ENCODE measurements at regions not wholly inside any gene's neighbourhood (a gene's known extent, or its start where the extent isn't known, plus 50 kb on each side); places are given as distances from the start of the nearest gene placed in this dataset.
A peak's percentile ranks its signal among the peaks of the same experiment; 100 is the strongest.

GRCh38 chr5:96260009-96260408 lies 173.0 kb downstream of the PCSK1 start:
- peak overlapping the region; percentile 3 for H3K9ac ChIP-seq (replicated peaks; ENCODE audit: extremely low read depth, insufficient read depth, low read length)
- H2AFZ ChIP-seq (ENCODE audit: low read depth, low read length) = peak overlapping the region; percentile 31
- H3K9me1 ChIP-seq (replicated peaks; ENCODE audit: control insufficient read depth, extremely low read depth, insufficient read depth, low read length) = no peaks in the 10 kb centered on the region
- DNase-seq (ENCODE audit: low read depth, low spot score) (peak; percentile 61), FAIRE-seq (peak; percentile 56)
- H3K27ac ChIP-seq (ENCODE audit: insufficient read depth, low read depth, low read length) = peak overlapping the region; percentile 68
- ChIA-PET POLR2A (interaction anchor here (0.6 kb wide), 2 partner anchors 17 to 94 kb away, joined by 3 to 4 read pairs; no protein-coding TSS in a partner anchor), CTCF (interaction anchor here (0.7 to 1.3 kb wide), 7 partner anchors 21 to 609 kb away, joined by 3 to 5 read pairs (median 3); no protein-coding TSS in a partner anchor)
- H3K79me2 ChIP-seq (ENCODE audit: control insufficient read depth, insufficient read depth, low read length) = no peaks in the 10 kb centered on the region
- intact Hi-C loops (cut with micrococcal nuclease) (no loop called here), dilution Hi-C loops (cut with MboI; ENCODE audit: extremely low pct_ligation_motif_present, low sequenced_read_pairs) (no loop called here)
- H3K36me3 ChIP-seq (ENCODE audit: control insufficient read depth in 2 of 2, extremely low read depth in 1 of 2, insufficient read depth in 2 of 2, low read length in 2 of 2) = no peaks in the 10 kb centered on the region
- no peak overlapping the region for H3K4me3 ChIP-seq (replicated peaks in 1 of 3; ENCODE audit: insufficient read depth in 1 of 3, low read depth in 1 of 3, low read length in 3 of 3)
- TF ChIP-seq POLR2AphosphoS5 (IDR thresholded peaks at IDR 0.05; ENCODE audit: insufficient read depth, low read depth, low read length) (no peak), MAX (IDR thresholded peaks at IDR 0.05; ENCODE audit: insufficient read depth, insufficient read length) (no peak), FOS (IDR thresholded peaks at IDR 0.05; ENCODE audit: borderline replicate concordance, insufficient read depth, low read length) (no peak), CTCF (IDR thresholded peaks at IDR 0.05; ENCODE audit: extremely low read depth in 1 of 2, insufficient read depth in 1 of 2, low read depth in 1 of 2, low read length in 2 of 2) (no peak), GATA2 (IDR thresholded peaks at IDR 0.05; ENCODE audit: insufficient read depth, insufficient read length, low read depth, low read length) (no peak), EZH2 (IDR thresholded peaks at IDR 0.05; ENCODE audit: borderline replicate concordance, low read depth, low read length, severe bottlenecking) (no peak), JUN (IDR thresholded peaks at IDR 0.05; ENCODE audit: borderline replicate concordance, insufficient read depth, insufficient read length, low read depth) (no peak), POLR2A (IDR thresholded peaks at IDR 0.05; ENCODE audit: low read depth, low read length) (no peak), MYC (IDR thresholded peaks at IDR 0.05; ENCODE audit: low read depth, low read length) (no peak)
- no peaks in the 10 kb centered on the region for H4K20me1 ChIP-seq (replicated peaks; ENCODE audit: control insufficient read depth, extremely low read depth, insufficient read depth, low read length)
- H3K4me1 ChIP-seq (ENCODE audit: control insufficient read depth, extremely low read depth, insufficient read depth, low read length) = peaks cover 36% of the 10 kb centered on the region
- no TSS peak for BruUV-seq (replicated peaks)
- no peaks in the 10 kb centered on the region for H3K27me3 ChIP-seq (ENCODE audit: control insufficient read depth in 2 of 2, insufficient read depth in 2 of 2, low read length in 2 of 2)
- H3K9me3 ChIP-seq (replicated peaks; ENCODE audit: control insufficient read depth, insufficient read depth, low read length) = no peaks in the 10 kb centered on the region
- H3K4me2 ChIP-seq (ENCODE audit: insufficient read depth, low read length) = peak overlapping the region; percentile 85
